ENCODE measurements at regions not wholly inside any gene's neighbourhood (a gene's known extent, or its start where the extent isn't known, plus 50 kb on each side); places are given as distances from the start of the nearest gene placed in this dataset.

DNA sequence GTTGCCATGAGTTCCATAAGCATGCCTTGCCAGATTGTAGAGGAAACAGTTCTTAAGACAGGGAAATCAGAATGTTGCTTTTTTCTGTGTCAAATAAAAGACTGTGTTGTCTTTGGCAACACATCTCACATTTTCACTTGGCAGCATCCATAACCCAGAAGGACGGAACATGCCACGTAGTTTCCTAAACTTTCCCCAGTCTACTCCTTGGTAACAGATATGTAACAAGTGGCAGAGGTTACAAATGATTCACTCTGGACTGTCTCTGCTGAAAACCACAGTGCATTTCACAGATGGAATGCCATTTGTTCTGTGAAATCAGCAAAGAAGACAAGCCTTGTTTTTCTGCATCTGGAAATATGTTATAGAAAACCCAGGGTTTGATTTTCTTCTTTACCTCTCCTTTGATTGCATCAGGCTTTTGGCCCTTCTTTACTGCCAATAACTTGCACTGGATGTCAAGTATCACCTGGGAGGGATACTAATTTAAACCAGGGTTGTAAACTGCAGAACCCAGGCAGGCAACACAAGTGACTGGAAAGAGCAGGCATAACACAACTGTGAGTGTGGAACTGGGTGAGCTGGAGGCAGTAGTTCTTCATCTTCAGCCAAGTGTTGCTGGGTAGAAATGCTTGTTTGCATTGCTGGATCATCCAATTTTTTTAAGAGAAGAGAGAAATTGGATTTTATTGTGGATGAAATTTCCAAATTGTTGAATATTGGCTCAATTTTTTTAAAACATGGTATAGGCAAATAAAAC is 124.4 kb upstream of the FOXB1 start:
- TF ChIP-seq, protein P1, sequence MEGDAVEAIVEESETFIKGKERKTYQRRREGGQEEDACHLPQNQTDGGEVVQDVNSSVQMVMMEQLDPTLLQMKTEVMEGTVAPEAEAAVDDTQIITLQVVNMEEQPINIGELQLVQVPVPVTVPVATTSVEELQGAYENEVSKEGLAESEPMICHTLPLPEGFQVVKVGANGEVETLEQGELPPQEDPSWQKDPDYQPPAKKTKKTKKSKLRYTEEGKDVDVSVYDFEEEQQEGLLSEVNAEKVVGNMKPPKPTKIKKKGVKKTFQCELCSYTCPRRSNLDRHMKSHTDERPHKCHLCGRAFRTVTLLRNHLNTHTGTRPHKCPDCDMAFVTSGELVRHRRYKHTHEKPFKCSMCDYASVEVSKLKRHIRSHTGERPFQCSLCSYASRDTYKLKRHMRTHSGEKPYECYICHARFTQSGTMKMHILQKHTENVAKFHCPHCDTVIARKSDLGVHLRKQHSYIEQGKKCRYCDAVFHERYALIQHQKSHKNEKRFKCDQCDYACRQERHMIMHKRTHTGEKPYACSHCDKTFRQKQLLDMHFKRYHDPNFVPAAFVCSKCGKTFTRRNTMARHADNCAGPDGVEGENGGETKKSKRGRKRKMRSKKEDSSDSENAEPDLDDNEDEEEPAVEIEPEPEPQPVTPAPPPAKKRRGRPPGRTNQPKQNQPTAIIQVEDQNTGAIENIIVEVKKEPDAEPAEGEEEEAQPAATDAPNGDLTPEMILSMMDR (IDR thresholded peaks at IDR 0.05), result no peak
- Mint-ChIP-seq H3K4me3 (no peak overlapping the region), H3K27ac (no peak overlapping the region), H3K36me3 (ENCODE audit: low read depth) (no peaks in the 10 kb centered on the region), H3K4me1 (peaks cover 19% of the 10 kb centered on the region), H3K9me3 (no peaks in the 10 kb centered on the region), H3K27me3 (ENCODE audit: low read depth, poor library complexity) (peaks cover 18% of the 10 kb centered on the region)
- DNase-seq, result no peak

DNA sequence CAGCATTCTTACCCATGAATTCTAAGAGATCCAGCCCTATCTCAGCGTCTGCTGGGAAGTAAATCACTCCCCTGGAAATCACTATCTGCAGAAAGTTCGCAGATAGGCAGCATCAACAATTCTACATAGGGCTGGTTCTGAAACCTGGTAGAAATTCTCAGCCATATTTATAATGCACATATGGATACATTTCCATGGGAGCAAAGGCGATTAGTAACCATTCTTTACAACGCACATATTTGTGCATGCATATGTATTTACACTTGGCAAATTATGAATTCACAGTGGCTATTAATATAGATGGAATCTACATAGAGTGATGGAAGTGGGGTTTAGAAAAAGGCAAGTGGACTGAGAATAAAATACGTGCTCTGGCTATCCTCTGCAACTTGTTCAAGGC is 128.0 kb upstream of the FOXB1 start:
- Mint-ChIP-seq H3K36me3 (ENCODE audit: low read depth) (no peaks in the 10 kb centered on the region), H3K27me3 (ENCODE audit: low read depth, poor library complexity) (peaks cover 20% of the 10 kb centered on the region), H3K9me3 (no peaks in the 10 kb centered on the region), H3K4me3 (no peak overlapping the region), H3K27ac (no peak overlapping the region), H3K4me1 (peaks cover 22% of the 10 kb centered on the region)
- TF ChIP-seq, protein P1 (IDR thresholded peaks at IDR 0.05), result no peak
- DNase-seq, result no peak

DNA sequence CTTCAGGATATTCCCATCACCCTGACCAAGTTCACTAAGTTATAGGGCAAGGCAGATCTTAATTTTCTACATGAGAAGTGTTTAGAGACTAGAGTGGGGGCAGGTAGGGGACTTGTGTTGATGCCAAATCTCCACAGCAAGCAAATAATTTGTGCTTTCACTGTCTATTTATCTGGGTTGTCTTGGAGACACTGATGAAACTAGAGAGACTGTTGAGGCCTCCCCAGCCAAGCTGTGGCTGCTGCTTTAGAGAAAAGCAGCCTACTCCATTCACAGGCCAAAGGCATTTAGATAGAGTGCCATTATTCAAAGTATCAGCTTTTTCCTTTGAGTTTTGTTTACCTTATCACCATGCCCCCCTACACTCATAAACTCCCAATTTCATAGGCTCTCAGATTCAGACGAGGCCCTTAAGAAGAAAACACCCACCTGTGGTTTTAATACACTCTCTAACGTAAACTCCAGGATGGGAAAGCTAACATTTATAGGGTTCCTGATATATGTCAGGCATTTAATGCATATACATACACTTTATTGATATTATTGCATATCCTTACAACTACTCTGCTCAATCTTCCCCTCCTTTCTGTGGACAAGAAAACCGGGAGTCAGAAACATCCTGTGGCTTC is 130.4 kb upstream of the FOXB1 start:
- Mint-ChIP-seq H3K4me3 (no peak overlapping the region), H3K4me1 (peaks cover 12% of the 10 kb centered on the region), H3K27ac (no peak overlapping the region), H3K27me3 (ENCODE audit: low read depth, poor library complexity) (peaks cover 17% of the 10 kb centered on the region), H3K9me3 (no peaks in the 10 kb centered on the region), H3K36me3 (ENCODE audit: low read depth) (no peaks in the 10 kb centered on the region)
- DNase-seq, result no peak
- TF ChIP-seq, protein P1 (IDR thresholded peaks at IDR 0.05), result no peak

DNA sequence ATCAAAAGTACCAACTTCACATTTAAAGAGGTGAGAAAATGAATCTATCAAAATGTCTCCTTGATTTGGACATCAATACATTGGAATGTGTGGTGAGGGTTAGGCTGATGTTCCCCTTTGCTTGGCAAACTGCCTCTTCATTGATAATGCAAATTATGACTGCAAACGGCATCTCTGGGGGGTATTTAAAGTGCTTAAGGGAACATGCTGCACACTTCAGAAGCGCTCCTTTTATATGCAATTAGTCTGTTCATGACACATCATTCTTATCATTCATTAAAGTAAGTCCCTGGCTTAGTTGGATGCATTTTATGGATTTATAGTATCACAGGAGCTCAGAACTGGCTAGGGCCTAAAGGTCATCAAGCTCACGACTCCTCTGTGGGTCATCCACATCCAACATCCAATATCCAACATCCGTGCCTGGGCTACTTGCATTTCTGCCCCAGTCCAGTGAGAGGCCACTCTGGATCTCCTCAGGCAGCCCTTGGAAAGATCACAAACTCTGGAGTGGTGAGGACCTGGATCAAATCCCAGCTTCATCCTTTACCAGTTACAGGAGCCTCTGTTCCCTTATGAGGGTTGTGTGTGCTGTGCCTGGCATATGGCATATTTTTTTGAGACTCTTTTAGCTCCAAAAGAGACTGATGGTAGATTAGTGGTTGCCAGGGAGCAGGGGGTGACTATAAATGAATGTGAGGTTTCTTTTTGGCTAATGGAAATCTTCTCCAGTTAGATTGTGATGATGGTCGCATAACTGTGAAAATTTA is 136.8 kb upstream of the FOXB1 start:
- no peak for DNase-seq
- H3K27me3 Mint-ChIP-seq (ENCODE audit: low read depth, poor library complexity), result peaks cover 13% of the 10 kb centered on the region
- no peak overlapping the region for H3K27ac Mint-ChIP-seq

DNA sequence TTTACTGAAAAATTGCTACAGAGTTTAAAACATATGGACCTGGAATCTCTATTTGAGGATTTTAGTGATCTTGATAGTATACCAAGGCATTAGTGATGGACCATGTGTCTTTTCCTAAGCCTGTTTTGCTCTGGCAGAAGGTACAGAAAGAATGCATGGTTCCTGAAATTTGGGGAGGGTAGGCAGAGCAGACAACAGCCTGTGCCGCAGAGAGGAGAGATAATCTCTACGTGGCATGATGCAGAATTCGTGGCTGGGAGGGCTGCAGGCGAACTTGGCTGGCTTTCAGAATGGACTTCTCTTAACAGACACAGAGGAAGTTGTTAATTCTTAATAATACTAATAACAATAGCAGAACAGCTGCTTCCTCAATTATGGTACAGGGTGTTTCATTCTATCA is 137.5 kb upstream of the FOXB1 start:
- Mint-ChIP-seq H3K9me3 (no peaks in the 10 kb centered on the region), H3K4me1 (peaks cover 5% of the 10 kb centered on the region), H3K27me3 (ENCODE audit: low read depth, poor library complexity) (peaks cover 9% of the 10 kb centered on the region), H3K4me3 (no peak overlapping the region), H3K36me3 (ENCODE audit: low read depth) (no peaks in the 10 kb centered on the region), H3K27ac (no peak overlapping the region)
- DNase-seq, result no peak
- TF ChIP-seq, protein P1 (IDR thresholded peaks at IDR 0.05), result no peak

More for the DNA sequence above, 136.8 kb upstream of the FOXB1 start:
- H3K4me1 Mint-ChIP-seq, result peaks cover 1% of the 10 kb centered on the region
- no peaks in the 10 kb centered on the region for H3K9me3 Mint-ChIP-seq
- no peaks in the 10 kb centered on the region for H3K36me3 Mint-ChIP-seq (ENCODE audit: low read depth)
- no peak overlapping the region for H3K4me3 Mint-ChIP-seq
- TF ChIP-seq, protein P1 (IDR thresholded peaks at IDR 0.05), result no peak
